ENCODE measurements at regions not wholly inside any gene's neighbourhood (a gene's known extent, or its start where the extent isn't known, plus 50 kb on each side); places are given as distances from the start of the nearest gene placed in this dataset.
"Not testable (repeated sequence)": the region's sequence is repeated elsewhere in the genome, so short reads cannot be mapped to it uniquely, and the experiment has no call there.

GRCh38 chrX:35626124-35626523 lies 172.0 kb upstream of the MAGEB16 start:
- DNase-seq, result no peak
- intact Hi-C loops (cut with micrococcal nuclease), result no loop called here
- no peaks in the 10 kb centered on the region for H3K9me3 ChIP-seq (replicated peaks)
- no peak overlapping the region for H3K27ac ChIP-seq (replicated peaks)
- no peaks in the 10 kb centered on the region for H3K4me1 ChIP-seq
- no peak for TF ChIP-seq CTCF (IDR thresholded peaks at IDR 0.05; ENCODE audit: borderline replicate concordance)
- no peak overlapping the region for H3K4me3 ChIP-seq
- no peaks in the 10 kb centered on the region for H3K27me3 ChIP-seq (ENCODE audit: low read depth)
- H3K36me3 ChIP-seq, result no peaks in the 10 kb centered on the region

GRCh38 chrX:35635971-35636370 lies 162.2 kb upstream of the MAGEB16 start:
- H3K27ac ChIP-seq (replicated peaks); H3K36me3 ChIP-seq; H3K27me3 ChIP-seq (ENCODE audit: low read depth); H3K4me3 ChIP-seq; H3K9me3 ChIP-seq (replicated peaks); H3K4me1 ChIP-seq; DNase-seq; intact Hi-C loops (cut with micrococcal nuclease): not testable (repeated sequence)

GRCh38 chrX:35664833-35665232 lies 133.3 kb upstream of the MAGEB16 start:
- Histone ChIP-seq H3K36me3 (no peaks in the 10 kb centered on the region), H3K4me3 (no peak overlapping the region), H3K4me1 (no peaks in the 10 kb centered on the region), H3K27me3 (ENCODE audit: low read depth) (no peaks in the 10 kb centered on the region), H3K9me3 (replicated peaks) (no peaks in the 10 kb centered on the region), H3K27ac (replicated peaks) (no peak overlapping the region)
- no peak for DNase-seq
- no peak for TF ChIP-seq CTCF (IDR thresholded peaks at IDR 0.05; ENCODE audit: borderline replicate concordance)
- intact Hi-C loops (cut with micrococcal nuclease), result no loop called here

- no peaks in the 10 kb centered on the region for H3K36me3 ChIP-seq
- intact Hi-C loops (cut with micrococcal nuclease), result no loop called here
- no peak overlapping the region for H3K4me3 ChIP-seq
- no peaks in the 10 kb centered on the region for H3K9me3 ChIP-seq (replicated peaks)
- no peak for DNase-seq
- no peaks in the 10 kb centered on the region for H3K27me3 ChIP-seq (ENCODE audit: low read depth)
- no peak for TF ChIP-seq CTCF (IDR thresholded peaks at IDR 0.05; ENCODE audit: borderline replicate concordance)
- H3K27ac ChIP-seq (replicated peaks), result no peak overlapping the region
- H3K4me1 ChIP-seq, result no peaks in the 10 kb centered on the region
These were observed 132.8 kb upstream of the MAGEB16 start for GRCh38 chrX:35665311-35665710.

GRCh38 chrX:35670889-35671288 lies 127.3 kb upstream of the MAGEB16 start:
- Histone ChIP-seq H3K4me3 (no peak overlapping the region), H3K27ac (replicated peaks) (no peak overlapping the region), H3K27me3 (ENCODE audit: low read depth) (no peaks in the 10 kb centered on the region), H3K36me3 (no peaks in the 10 kb centered on the region), H3K9me3 (replicated peaks) (no peaks in the 10 kb centered on the region), H3K4me1 (no peaks in the 10 kb centered on the region)
- TF ChIP-seq CTCF (IDR thresholded peaks at IDR 0.05; ENCODE audit: borderline replicate concordance), result no peak
- DNase-seq, result no peak
- intact Hi-C loops (cut with micrococcal nuclease), result no loop called here

- Histone ChIP-seq H3K27me3 (ENCODE audit: low read depth) (no peaks in the 10 kb centered on the region), H3K27ac (replicated peaks) (no peak overlapping the region), H3K9me3 (replicated peaks) (no peaks in the 10 kb centered on the region), H3K4me1 (no peaks in the 10 kb centered on the region), H3K4me3 (no peak overlapping the region), H3K36me3 (no peaks in the 10 kb centered on the region)
- intact Hi-C loops (cut with micrococcal nuclease), result no loop called here
- no peak for DNase-seq
- no peak for TF ChIP-seq CTCF (IDR thresholded peaks at IDR 0.05; ENCODE audit: borderline replicate concordance)
These were observed 123.0 kb upstream of the MAGEB16 start for GRCh38 chrX:35675151-35675550.

All from left ventricle myocardium inferior (tissue), 1 donor.